SU-DHL-6 (cell line): ENCODE measurements at regions not wholly inside any gene's neighbourhood (a gene's known extent, or its start where the extent isn't known, plus 50 kb on each side); places are given as distances from the start of the nearest gene placed in this dataset.

Experiments
- H2AFZ ChIP-seq: fragments of 200-600 bp; sonication (generic); 2 replicates; pipeline ENCODE4 v1.6.1; 2014; ENCODE audit warnings: low read depth, mild to moderate bottlenecking, moderate library complexity, mixed read lengths, antibody characterized with exemption, low read length; ENCODE audit not compliant: severe bottlenecking
- H3F3A ChIP-seq: fragments of 200-600 bp; shearing (Covaris generic); 2 replicates; pipeline ENCODE4 v1.6.0; 2016; ENCODE audit warnings: antibody characterized with exemption, mild to moderate bottlenecking; ENCODE audit not compliant: insufficient read depth
- H3K27ac ChIP-seq: fragments of 200-600 bp; sonication (generic); 2 replicates; pipeline ENCODE4 v1.5.1; 2016; ENCODE audit warnings: low read depth, mild to moderate bottlenecking, low read length, moderate library complexity, mixed read lengths
- H3K27me3 ChIP-seq: fragments of 200-600 bp; sonication (generic), shearing (Covaris generic); 2 replicates; pipeline ENCODE4 v1.6.0; 2014; ENCODE audit warnings: mild to moderate bottlenecking, low read length
- H3K36me3 ChIP-seq: fragments of 200-600 bp; sonication (generic); 2 replicates; pipeline ENCODE4 v1.6.1; 2014; ENCODE audit warnings: mild to moderate bottlenecking, low read length, mixed read lengths
- H3K4me2 ChIP-seq: fragments of 300-600, 200-600 bp; shearing (Covaris generic), sonication (generic); 2 replicates; pipeline ENCODE4 v1.6.0; 2014; ENCODE audit warnings: low read length, low read depth, mild to moderate bottlenecking; ENCODE audit not compliant: poor library complexity, severe bottlenecking
- H3K4me3 ChIP-seq: fragments of 200-600 bp; sonication (generic); 2 replicates; pipeline ENCODE4 v1.5.1; 2014; ENCODE audit warnings: antibody characterized with exemption, low read length, mild to moderate bottlenecking, mixed read lengths; ENCODE audit not compliant: insufficient read depth, poor library complexity, severe bottlenecking
- H3K79me2 ChIP-seq: fragments of 200-600 bp; sonication (generic); 2 replicates; pipeline ENCODE4 v1.6.1; 2014; ENCODE audit warnings: mild to moderate bottlenecking, low read length, moderate library complexity; ENCODE audit not compliant: insufficient read depth
- H3K9ac ChIP-seq: fragments of 200-600 bp; sonication (generic); 2 replicates; pipeline ENCODE4 v1.7.0; 2014; ENCODE audit warnings: mild to moderate bottlenecking, low read length
- H3K9me2 ChIP-seq: fragments of 200-600 bp; sonication (generic); replicated peaks from 2 replicates; pipeline ENCODE4 v1.6.1; 2014; ENCODE audit warnings: low read length; ENCODE audit not compliant: insufficient read depth
- H3K9me3 ChIP-seq: fragments of 200-600 bp; sonication (generic); 2 replicates; pipeline ENCODE4 v1.6.1; 2014; ENCODE audit warnings: low read length, mixed read lengths; ENCODE audit not compliant: insufficient read depth
- H4K20me1 ChIP-seq: fragments of 200-600 bp; sonication (generic); 2 replicates; pipeline ENCODE4 v1.6.1; 2014; ENCODE audit warnings: low read depth, mild to moderate bottlenecking, antibody characterized with exemption, low read length, moderate library complexity, mixed read lengths
- CTCF ChIP-seq: fragments of 200-600 bp; sonication (generic); IDR thresholded peaks from one replicate; pipeline ENCODE4 v1.5.1; 2017; ENCODE audit warnings: antibody characterized with exemption, mild to moderate bottlenecking, low read length, moderate library complexity; ENCODE audit not compliant: insufficient read depth, poor library complexity, severe bottlenecking
- EZH2phosphoT487 ChIP-seq: fragments of 200-600 bp; sonication (generic), shearing (Covaris generic); conservative IDR thresholded peaks from 2 replicates; pipeline ENCODE4 v1.6.1; 2018; ENCODE audit warnings: mild to moderate bottlenecking, antibody characterized with exemption, low read length, moderate library complexity, mixed read lengths

GRCh38 chr2:78940998-78941397 lies 84.5 kb upstream of the REG3G start:
- no peak overlapping the region for H3K4me2 ChIP-seq
- no peak overlapping the region for H2AFZ ChIP-seq
- TF ChIP-seq CTCF (no peak), EZH2phosphoT487 (no peak)
- H3K36me3 ChIP-seq, result no peaks in the 10 kb centered on the region
- H3K79me2 ChIP-seq, result no peaks in the 10 kb centered on the region
- no peak overlapping the region for H3K27ac ChIP-seq
- no peak overlapping the region for H3K4me3 ChIP-seq
- H3F3A ChIP-seq, result no peaks in the 10 kb centered on the region
- H3K9me2 ChIP-seq, result no peaks in the 10 kb centered on the region
- H3K9me3 ChIP-seq, result no peaks in the 10 kb centered on the region
- H4K20me1 ChIP-seq, result no peaks in the 10 kb centered on the region
- no peaks in the 10 kb centered on the region for H3K27me3 ChIP-seq
- no peak overlapping the region for H3K9ac ChIP-seq

GRCh38 chr2:78941751-78942150 lies 83.8 kb upstream of the REG3G start:
- Histone ChIP-seq H3K4me3 (no peak overlapping the region), H3K36me3 (no peaks in the 10 kb centered on the region), H3K4me2 (no peak overlapping the region), H4K20me1 (no peaks in the 10 kb centered on the region), H3K9me2 (no peaks in the 10 kb centered on the region), H3F3A (no peaks in the 10 kb centered on the region), H2AFZ (no peak overlapping the region), H3K79me2 (no peaks in the 10 kb centered on the region), H3K9me3 (no peaks in the 10 kb centered on the region), H3K27me3 (no peaks in the 10 kb centered on the region), H3K27ac (no peak overlapping the region), H3K9ac (no peak overlapping the region)
- TF ChIP-seq CTCF (no peak), EZH2phosphoT487 (no peak)

- H3K9me2 ChIP-seq, result no peaks in the 10 kb centered on the region
- no peaks in the 10 kb centered on the region for H3K9me3 ChIP-seq
- TF ChIP-seq CTCF, result no peak
- no peak for TF ChIP-seq EZH2phosphoT487
- no peaks in the 10 kb centered on the region for H4K20me1 ChIP-seq
- H3K79me2 ChIP-seq, result no peaks in the 10 kb centered on the region
- no peaks in the 10 kb centered on the region for H3K36me3 ChIP-seq
- H3K4me3 ChIP-seq, result no peak overlapping the region
- no peaks in the 10 kb centered on the region for H3F3A ChIP-seq
- H3K27me3 ChIP-seq, result no peaks in the 10 kb centered on the region
- no peak overlapping the region for H3K4me2 ChIP-seq
- H3K27ac ChIP-seq, result no peak overlapping the region
- no peak overlapping the region for H2AFZ ChIP-seq
- H3K9ac ChIP-seq, result no peak overlapping the region
Observed at GRCh38 chr2:78963881-78964280, 61.6 kb upstream of the REG3G start.

- H3K27ac ChIP-seq, result no peak overlapping the region
- TF ChIP-seq EZH2phosphoT487, result no peak
- TF ChIP-seq CTCF, result no peak
Observed at GRCh38 chr2:78967294-78967693, 58.2 kb upstream of the REG3G start.

More at GRCh38 chr2:78967294-78967693, 58.2 kb upstream of the REG3G start:
- Histone ChIP-seq H3K79me2 (no peaks in the 10 kb centered on the region), H4K20me1 (no peaks in the 10 kb centered on the region), H3K4me2 (no peak overlapping the region), H3K27me3 (no peaks in the 10 kb centered on the region), H3K4me3 (no peak overlapping the region), H3K9ac (no peak overlapping the region), H3F3A (no peaks in the 10 kb centered on the region), H3K9me3 (no peaks in the 10 kb centered on the region), H3K9me2 (no peaks in the 10 kb centered on the region), H2AFZ (no peak overlapping the region), H3K36me3 (no peaks in the 10 kb centered on the region)
